H1 (cell line): ENCODE measurements at regions not wholly inside any gene's neighbourhood (a gene's known extent, or its start where the extent isn't known, plus 50 kb on each side); places are given as distances from the start of the nearest gene placed in this dataset.

Source experiments
- CTCF ChIA-PET: fragments of 300-600 bp; sonication (Branson Sonifier 250); formaldehyde crosslinking; loops from one replicate; lab custom pipeline; 2021; ENCODE audit not compliant: partially characterized antibody; lab: Charles Lee
- POLR2A ChIA-PET: fragments of 300-600 bp; sonication (Branson Sonifier 250); formaldehyde crosslinking; loops from one replicate; lab custom pipeline; 2021; ENCODE audit warnings: inconsistent platforms; ENCODE audit not compliant: partially characterized antibody; lab: Charles Lee
- DNase-seq, 2 experiments: peaks; one replicate each; pipeline versions ENCODE4 v3.0.0 to v3.0.0-alpha.2; 2010 to 2022; ENCODE audit warnings: low spot score in 2 of 2, low read depth in 1 of 2, mixed read lengths in 1 of 2
- FAIRE-seq: peaks from 2 replicates; lab custom pipeline; 2011; peaks lifted over from hg19 to GRCh38; lab: Jason Lieb, UNC
- H2AFZ ChIP-seq: 2 replicates; pipeline ENCODE4 v1.8.1; 2012; ENCODE audit warnings: low read length, inconsistent platforms
- H2AK5ac ChIP-seq: 2 replicates; pipeline ENCODE4 v1.6.1; 2013; ENCODE audit warnings: low read depth, low read length
- H2BK120ac ChIP-seq: replicated peaks from 2 replicates; pipeline ENCODE3; 2013; ENCODE audit warnings: low read depth, low read length, inconsistent platforms
- H2BK12ac ChIP-seq: 2 replicates; pipeline ENCODE4 v1.6.1; 2013; ENCODE audit warnings: low read depth, low read length
- H2BK15ac ChIP-seq: 2 replicates; pipeline ENCODE4 v1.6.1; 2013; ENCODE audit warnings: low read length
- H2BK20ac ChIP-seq: 2 replicates; pipeline ENCODE4 v1.6.1; 2013; ENCODE audit warnings: low read length
- H2BK5ac ChIP-seq: 2 replicates; pipeline ENCODE4 v1.6.1; 2013; ENCODE audit warnings: low read depth, low read length
- H3K14ac ChIP-seq: 2 replicates; pipeline ENCODE4 v1.6.1; 2013; ENCODE audit warnings: inconsistent platforms; ENCODE audit not compliant: insufficient read length
- H3K18ac ChIP-seq: 2 replicates; pipeline ENCODE4 v1.6.1; 2013; ENCODE audit warnings: low read length; ENCODE audit errors: extremely low read depth
- H3K23ac ChIP-seq: 2 replicates; pipeline ENCODE4 v1.6.1; 2013; ENCODE audit warnings: inconsistent platforms; ENCODE audit not compliant: insufficient read length
- H3K23me2 ChIP-seq: 2 replicates; pipeline ENCODE4 v1.6.1; 2013; ENCODE audit warnings: low read depth, low read length
- H3K27ac ChIP-seq: 2 replicates; pipeline ENCODE4 v1.6.1; 2011; ENCODE audit warnings: low read depth, low read length, inconsistent platforms
- H3K27me3 ChIP-seq, 4 experiments: replicated peaks in 1 of 4; 1 replicate in 1 of 4; 2 replicates in 3 of 4; pipeline versions ENCODE4 v1.6.1 to v1.8.1; 2011 to 2013; ENCODE audit warnings: low read length in 3 of 4, mild to moderate bottlenecking in 3 of 4, inconsistent platforms in 2 of 4, mixed read lengths in 2 of 4, moderate library complexity in 1 of 4; ENCODE audit not compliant: control insufficient read depth in 3 of 4, insufficient read depth in 3 of 4; ENCODE audit errors: extremely low read depth in 1 of 4
- H3K36me3 ChIP-seq, 4 experiments: 2 replicates each; pipeline versions ENCODE4 v1.6.1 to v1.8.1; 2011 to 2013; ENCODE audit warnings: mild to moderate bottlenecking in 4 of 4, low read length in 3 of 4, moderate library complexity in 2 of 4, control low read depth in 1 of 4, inconsistent platforms in 1 of 4; ENCODE audit not compliant: insufficient read depth in 4 of 4, control insufficient read depth in 2 of 4
- H3K4ac ChIP-seq: replicated peaks from 2 replicates; pipeline ENCODE3; 2013; ENCODE audit warnings: low read length, low read depth, mixed read lengths, inconsistent platforms; ENCODE audit not compliant: insufficient read length
- H3K4me1 ChIP-seq, 4 experiments: replicated peaks in 1 of 4; 1 replicate in 1 of 4; 2 replicates in 3 of 4; pipeline versions ENCODE4 v1.6.1 to v1.8.1; 2011 to 2013; ENCODE audit warnings: low read length in 3 of 4, inconsistent platforms in 2 of 4, mixed read lengths in 1 of 4; ENCODE audit not compliant: insufficient read depth in 4 of 4, control insufficient read depth in 3 of 4
- H3K4me2 ChIP-seq, 2 experiments: 2 replicates each; pipeline versions ENCODE4 v1.6.1 to v1.8.1; 2011 to 2013; ENCODE audit warnings: low read depth in 2 of 2, low read length in 2 of 2, control low read depth in 1 of 2, inconsistent platforms in 1 of 2, mild to moderate bottlenecking in 1 of 2; ENCODE audit not compliant: insufficient read depth in 1 of 2
- H3K4me3 ChIP-seq, 4 experiments: fragments of 200-600, 300-600 bp in 1 of 4; sonication (generic), shearing (Covaris generic), sonication (Bioruptor Twin) in 1 of 4; 2 replicates each; pipeline versions ENCODE4 v1.5.1 to v1.8.1; 2011 to 2016; ENCODE audit warnings: low read length in 4 of 4, low read depth in 3 of 4, control low read depth in 2 of 4, inconsistent platforms in 2 of 4, mild to moderate bottlenecking in 2 of 4, mixed read lengths in 1 of 4, moderate library complexity in 1 of 4; ENCODE audit not compliant: insufficient read depth in 2 of 4; ENCODE audit errors: extremely low read depth in 1 of 4
- H3K56ac ChIP-seq: replicated peaks from 2 replicates; pipeline ENCODE3; 2013; ENCODE audit warnings: low read depth, mild to moderate bottlenecking, mixed read lengths, low read length, inconsistent platforms; ENCODE audit not compliant: insufficient read length
- H3K79me1 ChIP-seq: 2 replicates; pipeline ENCODE4 v1.6.1; 2013; ENCODE audit warnings: low read depth, low read length, control low read depth
- H3K79me2 ChIP-seq, 2 experiments: 2 replicates each; pipeline versions ENCODE4 v1.6.1 to v1.8.1; 2012 to 2013; ENCODE audit warnings: low read length in 2 of 2, mild to moderate bottlenecking in 2 of 2, inconsistent platforms in 1 of 2; ENCODE audit not compliant: insufficient read depth in 2 of 2, control insufficient read depth in 1 of 2
- H3K9ac ChIP-seq, 4 experiments: replicated peaks in 1 of 4; 1 replicate in 1 of 4; 2 replicates in 3 of 4; pipeline versions ENCODE4 v1.6.1 to v1.8.1; 2011 to 2013; ENCODE audit warnings: low read depth in 3 of 4, low read length in 3 of 4, control low read depth in 2 of 4, mild to moderate bottlenecking in 2 of 4, moderate library complexity in 2 of 4, inconsistent platforms in 1 of 4; ENCODE audit errors: extremely low read depth in 1 of 4
- H3K9me3 ChIP-seq, 2 experiments: 2 replicates each; pipeline versions ENCODE4 v1.6.1 to v1.8.1; 2012 to 2013; ENCODE audit warnings: mild to moderate bottlenecking in 2 of 2, moderate library complexity in 2 of 2, control low read depth in 1 of 2, inconsistent platforms in 1 of 2, low read depth in 1 of 2, low read length in 1 of 2, mixed read lengths in 1 of 2; ENCODE audit not compliant: insufficient read depth in 2 of 2
- H4K20me1 ChIP-seq, 2 experiments: replicated peaks in 1 of 2; 2 replicates each; pipeline versions ENCODE3 to v1.8.1; 2011 to 2013; ENCODE audit warnings: inconsistent platforms in 2 of 2, low read length in 2 of 2, mild to moderate bottlenecking in 1 of 2; ENCODE audit not compliant: insufficient read depth in 2 of 2, control insufficient read depth in 1 of 2
- H4K5ac ChIP-seq: 2 replicates; pipeline ENCODE4 v1.6.1; 2013; ENCODE audit warnings: low read length, low read depth, mixed read lengths, inconsistent platforms; ENCODE audit not compliant: insufficient read length
- H4K8ac ChIP-seq: 2 replicates; pipeline ENCODE4 v1.8.0; 2013; ENCODE audit warnings: mild to moderate bottlenecking, moderate library complexity, low read length, inconsistent platforms; ENCODE audit not compliant: insufficient read depth; ENCODE audit errors: extremely low read depth
- H4K91ac ChIP-seq: replicated peaks from 2 replicates; pipeline ENCODE3; 2013; ENCODE audit warnings: low read length, mixed read lengths, inconsistent platforms; ENCODE audit not compliant: insufficient read length
- JUN ChIP-seq: IDR thresholded peaks from 2 replicates; pipeline ENCODE4 v1.6.1; 2011; ENCODE audit warnings: low read depth, mild to moderate bottlenecking, improper control_type of control experiment, low read length
- NANOG ChIP-seq: IDR thresholded peaks from 2 replicates; pipeline ENCODE4 v1.6.1; 2011; ENCODE audit warnings: low read length, low read depth, mild to moderate bottlenecking, inconsistent platforms; ENCODE audit not compliant: insufficient read depth, poor library complexity, severe bottlenecking
- SUZ12 ChIP-seq: fragments of 200-600 bp; sonication (generic); IDR thresholded peaks from 2 replicates; pipeline ENCODE4 v1.6.1; 2012; ENCODE audit warnings: mild to moderate bottlenecking, inconsistent platforms, low read length, moderate library complexity, mixed read lengths
- TEAD4 ChIP-seq: IDR thresholded peaks from 2 replicates; pipeline ENCODE4 v1.6.1; 2012; ENCODE audit warnings: low read depth, low read length, inconsistent platforms, mixed read lengths
- WGBS, 2 experiments: shearing (Covaris generic) in 1 of 2; methylation state at CpG; one replicate each; pipeline versions ENCODE4 v1.1.6 to v1.1.7; 2013 to 2015; ENCODE audit warnings: low lambda C conversion rate in 2 of 2, mixed read lengths in 2 of 2, inconsistent platforms in 1 of 2, low coverage in 1 of 2, missing lambda C conversion rate in 1 of 2; ENCODE audit not compliant: insufficient replicate concordance in 2 of 2, insufficient coverage in 1 of 2, insufficient read length in 1 of 2; ENCODE audit errors: extremely low coverage in 1 of 2, missing lambda C conversion rate in 1 of 2; 5-methylcytosine and 5-hydroxymethylcytosine counted together

- H3K4me1 ChIP-seq: no peaks in the 10 kb centered on the region
- H3K36me3 ChIP-seq: no peaks in the 10 kb centered on the region
- POLR2A ChIA-PET: interaction anchor here (0.6 kb wide), 1 partner anchor 111 kb away, joined by 3 read pairs; no protein-coding TSS in a partner anchor
- no peak overlapping the region for H3K4me3 ChIP-seq
- no peak overlapping the region for H3K14ac ChIP-seq
- H3K9ac ChIP-seq: no peak overlapping the region
- H2BK15ac ChIP-seq: no peak overlapping the region
- WGBS, 2 experiments: 97% methylated on average over 3 of the region's 3 CpGs; no CpG with 5 or more reads in 1 of the 2 experiments
- H3K23ac ChIP-seq: no peak overlapping the region
- no peak for TF ChIP-seq JUN
- TF ChIP-seq NANOG: no peak
- TF ChIP-seq SUZ12: no peak
- no peak for TF ChIP-seq TEAD4
- H3K4ac ChIP-seq: no peak overlapping the region
- no peak overlapping the region for H2BK20ac ChIP-seq
- H2BK120ac ChIP-seq: no peak overlapping the region
- no peak overlapping the region for H3K27ac ChIP-seq
- H4K5ac ChIP-seq: no peak overlapping the region
- DNase-seq (no peak), FAIRE-seq (no peak)
- no peak overlapping the region for H2BK5ac ChIP-seq
- H3K9me3 ChIP-seq: no peaks in the 10 kb centered on the region
- CTCF ChIA-PET: interaction anchor here (0.9 kb wide), 1 partner anchor 59 kb away, joined by 3 read pairs; no protein-coding TSS in a partner anchor
- H4K8ac ChIP-seq: no peak overlapping the region
- no peak overlapping the region for H4K91ac ChIP-seq
- no peaks in the 10 kb centered on the region for H3K27me3 ChIP-seq
- no peaks in the 10 kb centered on the region for H3K79me2 ChIP-seq
- H2AK5ac ChIP-seq: no peak overlapping the region
- no peak overlapping the region for H3K4me2 ChIP-seq
- no peak overlapping the region for H2BK12ac ChIP-seq
- no peaks in the 10 kb centered on the region for H3K23me2 ChIP-seq
- H2AFZ ChIP-seq: no peak overlapping the region
- no peaks in the 10 kb centered on the region for H3K79me1 ChIP-seq
- H3K18ac ChIP-seq: no peak overlapping the region
- no peak overlapping the region for H3K56ac ChIP-seq
- H4K20me1 ChIP-seq: no peaks in the 10 kb centered on the region
Measured at GRCh38 chrX:18002791-18003190, 141.7 kb upstream of the RAI2 start.
